ENCODE measurements at regions not wholly inside any gene's neighbourhood (a gene's known extent, or its start where the extent isn't known, plus 50 kb on each side); places are given as distances from the start of the nearest gene placed in this dataset.
A peak's percentile ranks its signal among the peaks of the same experiment; 100 is the strongest.

GRCh38 chr2:109736177-109736827 lies 57.8 kb upstream of the RGPD5 start:
- Histone ChIP-seq H3K27me3 (ENCODE audit: insufficient read depth, low read depth) (no peaks in the 10 kb centered on the region), H3K27ac (no peak overlapping the region), H3K4me3 (IDR thresholded peaks at IDR 0.05; ENCODE audit: insufficient read depth, low read depth, low read length) (no peak overlapping the region), H4K20me1 (ENCODE audit: insufficient read depth) (no peaks in the 10 kb centered on the region), H3K79me2 (ENCODE audit: insufficient read depth, low read depth) (no peaks in the 10 kb centered on the region), H3K9ac (no peak overlapping the region), H3K36me3 (ENCODE audit: insufficient read depth) (no peaks in the 10 kb centered on the region), H3K4me2 (no peak overlapping the region), H2AFZ (ENCODE audit: low read depth) (0 out of 2 replicates have a peak overlapping the region, but pooled peaks have one; percentile 25), H3K4me1 (ENCODE audit: low read depth, poor library complexity, severe bottlenecking) (no peaks in the 10 kb centered on the region)
- TF ChIP-seq, protein P1, sequence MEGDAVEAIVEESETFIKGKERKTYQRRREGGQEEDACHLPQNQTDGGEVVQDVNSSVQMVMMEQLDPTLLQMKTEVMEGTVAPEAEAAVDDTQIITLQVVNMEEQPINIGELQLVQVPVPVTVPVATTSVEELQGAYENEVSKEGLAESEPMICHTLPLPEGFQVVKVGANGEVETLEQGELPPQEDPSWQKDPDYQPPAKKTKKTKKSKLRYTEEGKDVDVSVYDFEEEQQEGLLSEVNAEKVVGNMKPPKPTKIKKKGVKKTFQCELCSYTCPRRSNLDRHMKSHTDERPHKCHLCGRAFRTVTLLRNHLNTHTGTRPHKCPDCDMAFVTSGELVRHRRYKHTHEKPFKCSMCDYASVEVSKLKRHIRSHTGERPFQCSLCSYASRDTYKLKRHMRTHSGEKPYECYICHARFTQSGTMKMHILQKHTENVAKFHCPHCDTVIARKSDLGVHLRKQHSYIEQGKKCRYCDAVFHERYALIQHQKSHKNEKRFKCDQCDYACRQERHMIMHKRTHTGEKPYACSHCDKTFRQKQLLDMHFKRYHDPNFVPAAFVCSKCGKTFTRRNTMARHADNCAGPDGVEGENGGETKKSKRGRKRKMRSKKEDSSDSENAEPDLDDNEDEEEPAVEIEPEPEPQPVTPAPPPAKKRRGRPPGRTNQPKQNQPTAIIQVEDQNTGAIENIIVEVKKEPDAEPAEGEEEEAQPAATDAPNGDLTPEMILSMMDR (conservative IDR thresholded peaks at IDR 0.05; ENCODE audit: low read depth, low read length): peak; percentile 72

Measured in KMS-11 (cell line).